GM12878 (cell line): ENCODE measurements at regions not wholly inside any gene's neighbourhood (a gene's known extent, or its start where the extent isn't known, plus 50 kb on each side); places are given as distances from the start of the nearest gene placed in this dataset.

Experiments
- ATAC-seq: fragments of 200-7000 bp; cut with Tn5 transposase; 3 replicates; pipeline ENCODE4 v1.9.1; 2020; ENCODE audit warnings: mild to moderate bottlenecking, moderate library complexity
- BruUV-seq: library from RNA; stranded (reverse); fragments of 400-500 nt; replicated peaks from 2 replicates; lab custom pipeline; 2021; lab: Mats Ljungman, UMichigan
- CTCF ChIA-PET: fragments of 300-600 bp; sonication (Branson Sonifier 250); formaldehyde crosslinking; extraction: SDS; loops from one replicate; lab custom pipeline; 2021; ENCODE audit warnings: inconsistent platforms; lab: Yijun Ruan, JAX
- POLR2A ChIA-PET: fragments of 350-600 bp; formaldehyde crosslinking; extraction: SDS; loops from one replicate; lab custom pipeline; 2021; ENCODE audit warnings: inconsistent platforms; lab: Charles Lee
- RAD21 ChIA-PET: fragments of 300-600 bp; sonication (Branson Sonifier 250); formaldehyde crosslinking; loops from one replicate; lab custom pipeline; 2023; ENCODE audit warnings: antibody characterized with exemption; ENCODE audit not compliant: unreplicated experiment; lab: Charles Lee
- SMC1A ChIA-PET: fragments of 300-600 bp; sonication (Branson Sonifier 250); formaldehyde crosslinking; loops from one replicate; lab custom pipeline; 2023; ENCODE audit not compliant: unreplicated experiment, uncharacterized antibody; lab: Charles Lee
- DNase-seq: peaks from one replicate; pipeline ENCODE4 v3.0.0-alpha.2; 2011; ENCODE audit warnings: low read depth, low spot score
- FAIRE-seq: peaks from 3 replicates; lab custom pipeline; 2011; peaks lifted over from hg19 to GRCh38; lab: Jason Lieb, UNC
- H2AFZ ChIP-seq: 2 replicates; pipeline ENCODE4 v1.6.0; 2011; ENCODE audit warnings: low read depth, low read length, control low read depth; ENCODE audit not compliant: control insufficient read depth
- H3K27ac ChIP-seq: 2 replicates; pipeline ENCODE4 v1.5.1; 2011; ENCODE audit warnings: control low read depth; ENCODE audit not compliant: control insufficient read depth, insufficient read depth
- H3K27me3 ChIP-seq, 2 experiments: replicated peaks in 1 of 2; 2 replicates each; pipeline versions ENCODE4 v1.6.0 to v1.6.1; 2011; ENCODE audit warnings: low read length in 1 of 2; ENCODE audit not compliant: control insufficient read depth in 2 of 2, insufficient read depth in 2 of 2
- H3K36me3 ChIP-seq, 2 experiments: 2 replicates each; pipeline ENCODE4 v1.5.1; 2011; ENCODE audit warnings: low read length in 1 of 2; ENCODE audit not compliant: control insufficient read depth in 2 of 2, insufficient read depth in 2 of 2
- H3K4me1 ChIP-seq: 2 replicates; pipeline ENCODE4 v1.6.1; 2011; ENCODE audit warnings: mild to moderate bottlenecking, low read length, moderate library complexity, mixed read lengths; ENCODE audit not compliant: control insufficient read depth, insufficient read depth
- H3K4me2 ChIP-seq: 2 replicates; pipeline ENCODE4 v1.6.0; 2011; ENCODE audit warnings: control low read depth; ENCODE audit not compliant: control insufficient read depth, insufficient read depth
- H3K4me3 ChIP-seq: fragments of 200-600 bp; sonication (generic); 2 replicates; pipeline ENCODE4 v1.5.1; 2016
- H3K79me2 ChIP-seq: 2 replicates; pipeline ENCODE4 v1.6.0; 2011; ENCODE audit warnings: low read length; ENCODE audit not compliant: control insufficient read depth, insufficient read depth
- H3K9ac ChIP-seq: 2 replicates; pipeline ENCODE4 v1.8.0; 2011; ENCODE audit warnings: low read length, control low read depth, mixed read lengths; ENCODE audit not compliant: control insufficient read depth, insufficient read depth
- H3K9me3 ChIP-seq: replicated peaks from 3 replicates; pipeline ENCODE4 v1.5.1; 2011; ENCODE audit warnings: mild to moderate bottlenecking, low read length; ENCODE audit not compliant: control insufficient read depth, insufficient read depth
- H4K20me1 ChIP-seq: 2 replicates; pipeline ENCODE4 v1.6.0; 2011; ENCODE audit not compliant: control insufficient read depth, insufficient read depth
- NFXL1 ChIP-seq: fragments of 450-650 bp; IDR thresholded peaks from 2 replicates; pipeline ENCODE4 v1.6.1; 2017; ENCODE audit warnings: antibody characterized with exemption, mild to moderate bottlenecking, borderline replicate concordance
- ZNF384 ChIP-seq: IDR thresholded peaks from 2 replicates; pipeline ENCODE4 v1.6.1; 2012; ENCODE audit warnings: low read depth, mild to moderate bottlenecking, low read length, improper control_type of control experiment, borderline replicate concordance
- WGBS: methylation state at CpG from one replicate; pipeline ENCODE4 v1.1.6; 2016; ENCODE audit warnings: low lambda C conversion rate; ENCODE audit not compliant: insufficient replicate concordance, insufficient coverage; ENCODE audit errors: missing lambda C conversion rate; 5-methylcytosine and 5-hydroxymethylcytosine counted together
- in situ Hi-C: fragments of 300-500 bp; cut with MboI; formaldehyde crosslinking; loops from 9 replicates; pipeline ENCODE4 v1.14.3; 2018; ENCODE audit warnings: mixed read lengths
- intact Hi-C: fragments of 100-400 bp; cut with micrococcal nuclease; formaldehyde crosslinking; loops from one replicate; pipeline ENCODE4 v1.14.2; 2022; ENCODE audit not compliant: unreplicated experiment
- TF ChIP-seq, protein P1 (sequence below): fragments of 450-650 bp; IDR thresholded peaks from 2 replicates; pipeline ENCODE4 v1.6.1; 2017; ENCODE audit warnings: mild to moderate bottlenecking, low read depth, inconsistent platforms; ENCODE audit not compliant: poor library complexity, severe bottlenecking
- TF ChIP-seq, protein P2 (sequence below): IDR thresholded peaks from 2 replicates; pipeline ENCODE4 v1.6.1; 2011; ENCODE audit warnings: borderline replicate concordance, low read depth, mild to moderate bottlenecking, moderate library complexity, mixed read lengths, low read length; ENCODE audit not compliant: insufficient read depth; ENCODE audit errors: extremely low read length

DNA sequence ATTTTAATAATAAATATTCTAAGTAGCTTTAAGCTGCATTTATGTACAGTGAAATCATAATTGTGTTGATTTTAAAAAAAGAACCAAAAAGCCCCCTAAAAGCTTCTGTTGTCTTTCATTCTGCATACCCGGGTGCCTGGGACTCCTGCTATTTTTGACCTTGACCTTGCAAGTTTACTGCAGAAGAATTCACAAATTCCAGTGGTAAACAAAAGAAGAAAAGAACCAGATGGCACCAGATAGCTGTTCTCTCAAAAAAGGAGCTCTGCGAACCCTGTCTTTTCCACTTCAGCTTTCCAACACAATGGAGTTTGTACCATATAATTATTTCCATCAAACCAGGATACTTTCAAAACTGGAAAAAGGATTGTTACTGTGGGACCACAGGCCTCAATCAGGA, 363.3 kb downstream of the SMOC2 start:
- Histone ChIP-seq H3K4me2 (no peak overlapping the region), H3K4me1 (no peaks in the 10 kb centered on the region), H3K4me3 (no peak overlapping the region), H3K36me3 (no peaks in the 10 kb centered on the region), H2AFZ (no peak overlapping the region), H3K79me2 (no peaks in the 10 kb centered on the region), H3K27ac (no peak overlapping the region), H4K20me1 (no peaks in the 10 kb centered on the region), H3K9me3 (no peaks in the 10 kb centered on the region), H3K9ac (no peak overlapping the region), H3K27me3 (no peaks in the 10 kb centered on the region)
- WGBS, result 37% methylated on average over 2 of the region's 2 CpGs
- DNase-seq (no peak), ATAC-seq (no peak), FAIRE-seq (no peak)
- TF ChIP-seq NFXL1 (no peak), ZNF384 (no peak)
- TF ChIP-seq, protein P1, sequence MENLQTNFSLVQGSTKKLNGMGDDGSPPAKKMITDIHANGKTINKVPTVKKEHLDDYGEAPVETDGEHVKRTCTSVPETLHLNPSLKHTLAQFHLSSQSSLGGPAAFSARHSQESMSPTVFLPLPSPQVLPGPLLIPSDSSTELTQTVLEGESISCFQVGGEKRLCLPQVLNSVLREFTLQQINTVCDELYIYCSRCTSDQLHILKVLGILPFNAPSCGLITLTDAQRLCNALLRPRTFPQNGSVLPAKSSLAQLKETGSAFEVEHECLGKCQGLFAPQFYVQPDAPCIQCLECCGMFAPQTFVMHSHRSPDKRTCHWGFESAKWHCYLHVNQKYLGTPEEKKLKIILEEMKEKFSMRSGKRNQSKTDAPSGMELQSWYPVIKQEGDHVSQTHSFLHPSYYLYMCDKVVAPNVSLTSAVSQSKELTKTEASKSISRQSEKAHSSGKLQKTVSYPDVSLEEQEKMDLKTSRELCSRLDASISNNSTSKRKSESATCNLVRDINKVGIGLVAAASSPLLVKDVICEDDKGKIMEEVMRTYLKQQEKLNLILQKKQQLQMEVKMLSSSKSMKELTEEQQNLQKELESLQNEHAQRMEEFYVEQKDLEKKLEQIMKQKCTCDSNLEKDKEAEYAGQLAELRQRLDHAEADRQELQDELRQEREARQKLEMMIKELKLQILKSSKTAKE, result no peak
- TF ChIP-seq, protein P2, sequence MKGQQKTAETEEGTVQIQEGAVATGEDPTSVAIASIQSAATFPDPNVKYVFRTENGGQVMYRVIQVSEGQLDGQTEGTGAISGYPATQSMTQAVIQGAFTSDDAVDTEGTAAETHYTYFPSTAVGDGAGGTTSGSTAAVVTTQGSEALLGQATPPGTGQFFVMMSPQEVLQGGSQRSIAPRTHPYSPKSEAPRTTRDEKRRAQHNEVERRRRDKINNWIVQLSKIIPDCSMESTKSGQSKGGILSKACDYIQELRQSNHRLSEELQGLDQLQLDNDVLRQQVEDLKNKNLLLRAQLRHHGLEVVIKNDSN, result no peak
- BruUV-seq, result no TSS peak
- ChIA-PET POLR2A (no interaction called here), CTCF (no interaction called here), SMC1A (interaction anchor here (1.2 kb wide), 2 partner anchors 11 to 63 kb away, joined by 3 read pairs; no protein-coding TSS in a partner anchor), RAD21 (no interaction called here)
- intact Hi-C loops, result no loop called here
- in situ Hi-C loops, result no loop called here
